GM12865 (cell line): ENCODE measurements at regions not wholly inside any gene's neighbourhood (a gene's known extent, or its start where the extent isn't known, plus 50 kb on each side); places are given as distances from the start of the nearest gene placed in this dataset.

Experiments
- DNase-seq: peaks from one replicate; pipeline ENCODE4 v3.0.0; 2010; ENCODE audit warnings: low read depth
- H3K4me3 ChIP-seq: 2 replicates; pipeline ENCODE4 v1.5.1; 2011; ENCODE audit warnings: mild to moderate bottlenecking, low read depth, low read length, control low read depth
- CTCF ChIP-seq: IDR thresholded peaks from 2 replicates; pipeline ENCODE4 v1.5.1; 2011; ENCODE audit warnings: low read length, control low read depth, low read depth, inconsistent platforms; ENCODE audit not compliant: insufficient read depth; ENCODE audit errors: missing control alignments

- no peak for TF ChIP-seq CTCF
- no peak for DNase-seq
- no peak overlapping the region for H3K4me3 ChIP-seq
Measured at GRCh38 chr2:172376505-172377125, 50.8 kb upstream of the ITGA6 start.

- no peak for DNase-seq
Measured at GRCh38 chr2:172377408-172377807, 50.0 kb upstream of the ITGA6 start.

More at GRCh38 chr2:172377408-172377807, 50.0 kb upstream of the ITGA6 start:
- no peak for TF ChIP-seq CTCF
- H3K4me3 ChIP-seq: no peak overlapping the region
